Endothelial cell (in vitro differentiated cells): ENCODE measurements at regions not wholly inside any gene's neighbourhood (a gene's known extent, or its start where the extent isn't known, plus 50 kb on each side); places are given as distances from the start of the nearest gene placed in this dataset.

Experiments used
- DNase-seq: peaks from one replicate; pipeline ENCODE4 v3.0.0; 2021; ENCODE audit warnings: low spot score
- H3K27ac Mint-ChIP-seq: one replicate; pipeline ENCODE4 v1.8.0; 2021; ENCODE audit warnings: mixed read lengths, inconsistent platforms; ENCODE audit not compliant: unreplicated experiment
- H3K27me3 Mint-ChIP-seq: one replicate; pipeline ENCODE4 v1.8.0; 2021; ENCODE audit warnings: mild to moderate bottlenecking, moderate library complexity, mixed read lengths, inconsistent platforms; ENCODE audit not compliant: unreplicated experiment
- H3K36me3 Mint-ChIP-seq: one replicate; pipeline ENCODE4 v1.8.0; 2021; ENCODE audit warnings: mild to moderate bottlenecking, low read depth, mixed read lengths, inconsistent platforms; ENCODE audit not compliant: unreplicated experiment
- H3K4me1 Mint-ChIP-seq: one replicate; pipeline ENCODE4 v1.8.0; 2021; ENCODE audit warnings: mild to moderate bottlenecking, mixed read lengths, inconsistent platforms; ENCODE audit not compliant: unreplicated experiment
- H3K4me3 Mint-ChIP-seq: one replicate; pipeline ENCODE4 v1.8.0; 2021; ENCODE audit warnings: mild to moderate bottlenecking, mixed read lengths, inconsistent platforms; ENCODE audit not compliant: unreplicated experiment
- H3K9me3 Mint-ChIP-seq: one replicate; pipeline ENCODE4 v1.8.0; 2021; ENCODE audit warnings: mixed read lengths, inconsistent platforms; ENCODE audit not compliant: unreplicated experiment
- CTCF ChIP-seq: fragments of 200-600 bp; sonication (generic); IDR thresholded peaks from one replicate; pipeline ENCODE4 v1.5.0; 2021; ENCODE audit warnings: antibody characterized with exemption; ENCODE audit not compliant: unreplicated experiment

DNA sequence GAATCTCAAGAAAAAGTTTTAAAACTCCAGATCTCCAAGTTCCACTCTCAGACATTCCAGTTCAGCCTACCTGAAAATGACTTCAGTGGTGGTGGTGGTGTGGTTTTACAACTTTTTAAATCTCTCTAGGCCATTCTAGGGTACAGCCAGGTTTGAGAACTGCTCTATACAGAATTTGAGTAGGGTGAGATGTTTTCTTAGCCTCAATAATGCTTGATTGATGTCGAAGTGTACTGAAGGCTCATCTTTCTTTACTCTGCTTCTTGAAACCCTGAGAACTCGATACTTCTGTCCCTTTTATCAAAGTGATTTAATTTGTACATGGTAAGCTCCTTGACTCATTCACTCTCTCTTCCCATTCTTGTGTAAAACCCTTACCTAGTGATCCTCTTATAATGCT, 143.8 kb downstream of the FAM124B start:
- no peaks in the 10 kb centered on the region for H3K9me3 Mint-ChIP-seq
- no peak overlapping the region for H3K27ac Mint-ChIP-seq
- DNase-seq: no peak
- H3K4me3 Mint-ChIP-seq: no peak overlapping the region
- H3K27me3 Mint-ChIP-seq: no peaks in the 10 kb centered on the region
- no peak for TF ChIP-seq CTCF
- H3K4me1 Mint-ChIP-seq: no peaks in the 10 kb centered on the region
- H3K36me3 Mint-ChIP-seq: no peaks in the 10 kb centered on the region

DNA sequence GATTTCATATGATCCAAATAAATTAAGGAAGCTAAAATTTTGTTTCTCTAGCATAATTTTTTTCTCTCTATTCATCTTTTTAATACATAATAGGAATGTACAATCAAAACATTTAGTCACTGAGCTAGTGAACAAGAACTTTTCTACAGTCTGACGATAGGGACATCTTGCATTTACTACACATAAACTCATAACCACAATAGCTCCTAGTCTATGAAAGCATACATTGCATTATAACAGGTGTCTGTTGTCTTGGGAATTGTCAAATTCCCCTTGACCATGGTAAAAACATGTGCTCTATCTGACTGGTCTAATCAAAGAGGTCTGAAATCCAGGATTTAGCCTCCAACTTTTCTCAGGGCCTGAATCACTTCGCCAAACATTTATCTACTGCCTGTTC, 144.8 kb downstream of the FAM124B start:
- Mint-ChIP-seq H3K4me1 (no peaks in the 10 kb centered on the region), H3K27me3 (no peaks in the 10 kb centered on the region), H3K9me3 (no peaks in the 10 kb centered on the region), H3K4me3 (no peak overlapping the region), H3K27ac (no peak overlapping the region), H3K36me3 (no peaks in the 10 kb centered on the region)
- DNase-seq: no peak
- TF ChIP-seq CTCF: no peak

GRCh38 chr2:224253464-224253863, 148.4 kb downstream of the FAM124B start:
- DNase-seq: no peak
- no peaks in the 10 kb centered on the region for H3K4me1 Mint-ChIP-seq
- H3K27ac Mint-ChIP-seq: no peak overlapping the region
- no peak overlapping the region for H3K4me3 Mint-ChIP-seq
- no peak for TF ChIP-seq CTCF
- no peaks in the 10 kb centered on the region for H3K9me3 Mint-ChIP-seq
- H3K36me3 Mint-ChIP-seq: no peaks in the 10 kb centered on the region
- H3K27me3 Mint-ChIP-seq: no peaks in the 10 kb centered on the region

DNA sequence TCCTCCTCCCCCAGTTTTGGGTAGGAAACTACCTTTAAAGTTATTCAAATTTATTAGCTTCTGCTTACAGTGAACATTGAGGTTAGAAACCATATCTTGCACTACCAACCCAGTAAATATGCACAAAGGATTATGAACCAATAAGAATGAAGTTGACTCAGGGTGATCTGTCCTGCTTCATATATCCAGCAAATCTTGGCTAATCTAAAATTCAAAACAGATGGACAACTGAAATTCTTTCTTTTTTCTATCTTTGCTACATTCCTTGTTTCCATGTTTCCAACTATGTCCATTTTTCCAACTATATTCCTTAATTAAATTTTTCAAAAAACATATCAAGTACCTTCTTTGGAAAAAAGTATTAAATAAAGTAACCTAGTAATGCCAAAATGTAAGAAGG, 149.3 kb downstream of the FAM124B start:
- Mint-ChIP-seq H3K27me3 (no peaks in the 10 kb centered on the region), H3K4me3 (no peak overlapping the region), H3K27ac (no peak overlapping the region), H3K9me3 (no peaks in the 10 kb centered on the region), H3K36me3 (no peaks in the 10 kb centered on the region), H3K4me1 (no peaks in the 10 kb centered on the region)
- DNase-seq: no peak
- TF ChIP-seq CTCF: no peak

GRCh38 chr2:224248944-224249371, 152.9 kb downstream of the FAM124B start:
- Mint-ChIP-seq H3K36me3 (no peaks in the 10 kb centered on the region), H3K27ac (no peak overlapping the region), H3K4me1 (no peaks in the 10 kb centered on the region), H3K27me3 (no peaks in the 10 kb centered on the region), H3K4me3 (no peak overlapping the region), H3K9me3 (no peaks in the 10 kb centered on the region)
- no peak for TF ChIP-seq CTCF
- DNase-seq: no peak
